Kidney glomerular epithelial cell (primary cell): ENCODE measurements at regions not wholly inside any gene's neighbourhood (a gene's known extent, or its start where the extent isn't known, plus 50 kb on each side); places are given as distances from the start of the nearest gene placed in this dataset.
"Not testable (repeated sequence)": the region's sequence is repeated elsewhere in the genome, so short reads cannot be mapped to it uniquely, and the experiment has no call there.

Source experiments
- DNase-seq: peaks from one replicate; lab custom pipeline; 2025; lab: John Stamatoyannopoulos, UW

- no peak for DNase-seq
These were observed 364.7 kb upstream of the SASH1 start for GRCh38 chr6:147977851-147978465.

GRCh38 chr6:147979966-147980365, 362.7 kb upstream of the SASH1 start:
- DNase-seq: no peak

- DNase-seq: no peak
These were observed 358.9 kb upstream of the SASH1 start for GRCh38 chr6:147983581-147984366.

GRCh38 chr6:147986846-147987245, 355.8 kb upstream of the SASH1 start:
- no peak for DNase-seq

GRCh38 chr6:147990159-147990558, 352.5 kb upstream of the SASH1 start:
- DNase-seq: no peak

- DNase-seq: no peak
These were observed 350.7 kb upstream of the SASH1 start for GRCh38 chr6:147991961-147992360.

GRCh38 chr6:147999001-147999540, 343.6 kb upstream of the SASH1 start:
- no peak for DNase-seq

GRCh38 chr6:148001844-148002642, 340.6 kb upstream of the SASH1 start:
- no peak for DNase-seq

- no peak for DNase-seq
These were observed 338.0 kb upstream of the SASH1 start for GRCh38 chr6:148004651-148005050.

- no peak for DNase-seq
These were observed 336.8 kb upstream of the SASH1 start for GRCh38 chr6:148005806-148006205.

- not testable (repeated sequence) for DNase-seq
These were observed 332.1 kb upstream of the SASH1 start for GRCh38 chr6:148010516-148010915.

GRCh38 chr6:148016013-148016412, 326.6 kb upstream of the SASH1 start:
- no peak for DNase-seq

GRCh38 chr6:148021165-148021564, 321.5 kb upstream of the SASH1 start:
- DNase-seq: no peak

- no peak for DNase-seq
These were observed 320.9 kb upstream of the SASH1 start for GRCh38 chr6:148021699-148022098.

GRCh38 chr6:148022279-148022678, 320.4 kb upstream of the SASH1 start:
- not testable (repeated sequence) for DNase-seq

GRCh38 chr6:148027201-148027600, 315.4 kb upstream of the SASH1 start:
- DNase-seq: no peak

GRCh38 chr6:148035806-148036390, 306.7 kb upstream of the SASH1 start:
- no peak for DNase-seq

- no peak for DNase-seq
These were observed 305.1 kb upstream of the SASH1 start for GRCh38 chr6:148037496-148037895.

GRCh38 chr6:148041546-148041945, 301.1 kb upstream of the SASH1 start:
- DNase-seq: no peak

- DNase-seq: no peak
These were observed 300.1 kb upstream of the SASH1 start for GRCh38 chr6:148042536-148042935.

- peak; percentile 48 for DNase-seq
These were observed 298.3 kb upstream of the SASH1 start for GRCh38 chr6:148044261-148044751.

GRCh38 chr6:148044921-148045320, 297.7 kb upstream of the SASH1 start:
- no peak for DNase-seq
